GOT3 (cell line): ENCODE measurements at regions not wholly inside any gene's neighbourhood (a gene's known extent, or its start where the extent isn't known, plus 50 kb on each side); places are given as distances from the start of the nearest gene placed in this dataset.
"Not testable (repeated sequence)": the region's sequence is repeated elsewhere in the genome, so short reads cannot be mapped to it uniquely, and the experiment has no call there.

Experiments
- DNase-seq: peaks from one replicate; lab custom pipeline; 2025; ENCODE audit warnings: mixed read lengths; lab: John Stamatoyannopoulos, UW

DNA sequence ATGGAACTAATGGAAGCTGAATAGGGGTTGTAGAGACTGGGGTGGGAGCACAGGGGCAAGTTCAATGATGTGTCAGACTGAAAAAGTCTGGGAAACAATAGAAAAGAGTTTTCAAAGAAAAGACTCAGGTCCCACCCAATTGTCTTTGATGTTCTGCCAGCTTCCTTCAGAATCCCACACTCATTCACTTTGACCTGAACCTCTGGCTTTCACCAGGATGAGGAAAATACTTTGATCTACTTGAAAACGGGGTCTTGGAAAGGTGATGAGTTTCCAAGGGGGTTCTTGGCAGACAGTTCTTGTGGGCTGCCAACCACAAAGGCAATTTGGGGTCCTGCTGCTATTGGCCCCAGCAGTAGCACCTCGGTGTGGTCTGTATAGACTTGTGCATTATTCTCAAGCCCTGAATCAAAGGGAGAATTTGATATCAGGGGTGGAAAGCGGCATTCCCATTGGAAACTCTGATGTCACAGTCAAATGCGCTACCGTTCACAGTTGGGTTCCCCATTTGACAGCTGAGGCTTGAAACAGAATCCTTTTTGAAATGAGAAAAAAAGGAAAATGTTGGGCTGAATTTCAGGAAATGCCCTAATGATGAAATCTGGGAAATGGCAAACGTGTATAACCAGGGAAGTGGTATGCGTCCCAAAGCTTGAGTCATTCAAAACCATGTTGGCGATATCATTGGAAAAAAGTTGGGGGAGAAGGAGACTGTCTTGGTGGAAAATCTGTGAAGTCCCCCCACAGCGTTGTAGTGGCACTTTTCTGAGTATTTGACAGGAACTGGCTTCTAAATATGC is 229.2 kb upstream of the LRTM1 start:
- no peak for DNase-seq

DNA sequence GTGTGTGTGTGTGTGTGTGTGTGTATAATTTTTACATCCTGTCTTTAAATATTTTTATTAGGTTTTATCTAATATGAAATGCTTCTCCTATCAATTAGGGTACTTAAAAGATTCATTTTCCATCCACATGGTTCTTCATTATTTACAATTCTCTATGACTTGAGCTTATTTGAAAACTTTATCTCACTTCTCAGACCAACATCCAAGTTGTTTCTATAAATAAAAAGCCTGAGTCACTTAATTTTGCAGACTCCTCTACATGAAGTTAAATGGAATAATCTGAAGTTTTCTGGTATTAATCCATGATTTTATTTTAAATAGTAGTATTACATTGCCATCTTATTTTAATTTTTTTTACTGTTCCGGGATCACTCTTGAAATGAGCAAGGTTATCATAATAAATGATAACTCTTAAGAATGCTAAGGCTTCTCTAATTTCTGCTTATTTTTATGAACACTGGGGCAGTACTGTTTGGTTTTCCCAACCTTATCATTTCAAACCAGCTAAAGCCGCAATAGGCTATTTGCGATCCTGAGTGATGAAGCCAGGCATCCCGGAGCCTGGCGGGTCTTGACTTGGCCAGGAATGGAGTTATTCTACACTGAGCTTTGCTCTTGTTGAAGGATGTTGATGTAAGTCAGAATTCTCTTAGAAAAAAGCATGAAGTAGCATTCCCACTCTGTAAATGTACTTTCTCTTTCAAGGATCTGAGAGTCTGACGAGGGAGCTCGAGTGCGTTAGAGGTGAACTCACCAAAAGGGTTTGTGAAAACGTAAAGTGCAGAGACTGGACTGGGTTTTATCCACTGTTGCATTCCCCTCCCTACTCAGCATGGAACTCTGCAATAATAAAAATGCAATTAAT is 220.2 kb upstream of the LRTM1 start:
- DNase-seq = no peak

DNA sequence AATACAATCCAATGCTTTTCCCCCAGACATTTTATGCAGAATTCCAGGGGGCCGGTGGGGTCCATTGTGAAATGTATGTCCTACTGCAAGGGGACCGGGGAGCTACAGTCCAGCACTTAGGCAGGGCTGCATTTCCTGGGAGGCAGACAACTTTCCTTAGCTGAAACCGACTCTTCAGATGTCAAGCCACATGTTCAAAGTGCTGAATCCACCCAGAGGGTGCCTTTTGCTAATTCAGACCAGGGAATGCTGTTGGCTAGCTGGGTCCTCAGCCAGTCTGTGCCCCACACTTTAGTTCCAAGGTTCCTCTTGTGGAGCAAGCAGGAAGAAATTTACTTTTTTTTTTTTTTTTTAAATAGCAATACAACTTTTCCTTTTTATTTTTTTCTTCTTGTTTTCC is 219.5 kb upstream of the LRTM1 start:
- DNase-seq = no peak

DNA sequence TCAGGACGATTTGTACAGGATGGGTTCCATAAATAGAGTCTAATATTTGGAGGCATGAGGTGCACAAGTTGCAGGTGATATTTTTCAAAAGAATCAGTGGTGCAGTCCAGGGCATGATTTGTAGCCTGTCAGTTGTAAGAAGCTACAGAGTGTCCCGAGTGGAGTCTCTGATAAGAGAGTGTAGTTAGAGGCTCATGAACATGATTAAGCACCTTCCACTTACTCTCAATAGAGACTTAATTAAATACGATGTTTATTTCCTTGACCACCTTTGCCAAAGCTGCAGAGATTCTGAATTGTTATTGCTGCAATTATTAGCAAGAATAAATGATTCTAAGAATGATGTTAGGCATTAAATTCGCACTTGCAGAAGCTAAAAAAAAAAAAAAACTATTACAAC is 218.4 kb upstream of the LRTM1 start:
- DNase-seq = no peak

DNA sequence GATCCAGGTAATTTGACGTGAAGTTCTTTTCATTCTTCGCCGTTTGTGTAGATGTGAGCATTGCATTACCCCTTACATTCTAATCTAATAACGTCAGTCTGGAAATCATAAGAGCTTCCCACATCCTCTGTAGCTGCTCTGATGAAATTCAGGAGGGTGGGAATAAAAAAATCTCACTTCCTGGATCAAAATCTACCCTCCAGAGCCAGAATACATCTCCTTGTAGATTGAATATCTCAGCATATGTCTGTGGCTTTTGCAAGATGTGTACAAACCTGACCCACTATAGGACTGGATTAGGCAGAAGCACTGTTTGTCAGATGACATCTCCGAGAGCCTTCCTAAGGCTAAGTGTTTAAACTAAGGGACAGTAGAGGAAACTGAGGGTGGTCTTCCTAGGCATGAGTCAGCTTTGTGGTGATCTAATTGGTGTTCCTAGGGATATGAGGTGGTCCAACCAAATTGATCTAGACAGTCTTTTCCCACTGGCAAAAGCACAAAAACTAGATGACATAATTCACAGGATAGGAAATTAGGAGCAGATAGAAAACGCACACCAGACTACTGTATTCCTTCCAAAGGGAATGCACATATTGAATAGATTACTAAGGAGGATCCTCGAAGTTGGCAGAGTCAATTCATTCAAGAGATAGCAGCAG is 216.3 kb upstream of the LRTM1 start:
- no peak for DNase-seq

DNA sequence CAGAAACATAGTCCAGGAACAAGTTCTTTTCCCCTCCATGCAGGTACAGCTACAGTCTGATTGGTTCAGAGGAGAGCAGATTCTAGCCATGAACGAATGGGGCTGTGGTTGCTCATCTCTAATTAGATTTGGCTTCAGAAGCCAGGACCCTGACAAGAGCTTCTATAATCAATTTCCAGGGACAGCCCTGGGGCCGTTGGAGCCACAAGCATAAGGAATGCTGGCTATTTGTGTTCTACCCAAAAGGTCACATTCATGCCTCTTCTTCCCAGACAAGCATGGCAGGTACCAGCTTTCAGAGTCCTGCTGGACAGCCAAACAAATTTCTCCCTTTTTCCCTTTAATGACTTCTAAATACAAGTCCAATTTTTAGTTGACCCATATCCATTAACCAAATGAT is 215.5 kb upstream of the LRTM1 start:
- no peak for DNase-seq

DNA sequence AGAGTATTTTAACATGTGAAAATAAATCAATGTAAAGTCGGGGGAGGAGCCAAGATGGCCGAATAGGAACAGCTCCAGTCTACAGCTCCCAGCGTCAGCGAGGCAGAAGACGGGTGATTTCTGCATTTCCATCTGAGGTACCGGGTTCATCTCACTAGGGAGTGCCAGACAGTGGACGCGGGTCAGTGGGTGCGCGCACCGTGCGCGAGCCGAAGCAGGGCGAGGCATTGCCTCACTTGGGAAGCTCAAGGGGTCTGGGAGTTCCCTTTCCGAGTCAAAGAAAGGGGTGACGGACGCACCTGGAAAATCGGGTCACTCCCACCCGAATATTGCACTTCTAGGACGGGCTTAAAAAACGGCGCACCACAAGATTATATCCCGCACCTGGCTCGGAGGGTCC is 208.4 kb upstream of the LRTM1 start:
- DNase-seq = not testable (repeated sequence)

DNA sequence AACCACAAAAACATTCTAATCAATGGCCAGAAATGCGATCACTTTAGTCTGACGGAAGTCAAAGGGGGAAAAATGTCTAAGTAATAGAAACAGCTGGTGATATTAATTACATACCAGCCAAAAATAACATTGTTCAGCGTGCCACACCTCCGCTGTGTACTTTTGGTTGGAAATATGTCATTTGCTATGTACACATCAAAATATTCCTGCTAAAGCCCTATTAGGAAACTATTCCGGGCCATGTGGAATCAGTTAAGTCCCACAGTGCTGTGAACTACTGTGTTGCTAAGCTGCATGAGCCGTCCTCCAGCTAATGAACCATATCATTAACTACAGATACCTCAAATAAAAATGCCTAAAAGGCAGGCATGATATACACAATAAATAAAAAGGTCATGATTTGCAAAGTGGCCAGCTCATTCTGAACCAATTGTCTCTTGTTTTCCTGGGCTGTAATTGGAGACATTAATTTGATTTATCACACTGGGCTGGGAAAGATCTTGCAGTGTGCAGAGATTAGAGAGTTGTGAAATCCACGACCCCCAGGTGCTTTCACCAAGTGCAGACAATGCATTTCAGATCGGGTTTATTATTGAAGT is 200.5 kb upstream of the LRTM1 start:
- DNase-seq = no peak

DNA sequence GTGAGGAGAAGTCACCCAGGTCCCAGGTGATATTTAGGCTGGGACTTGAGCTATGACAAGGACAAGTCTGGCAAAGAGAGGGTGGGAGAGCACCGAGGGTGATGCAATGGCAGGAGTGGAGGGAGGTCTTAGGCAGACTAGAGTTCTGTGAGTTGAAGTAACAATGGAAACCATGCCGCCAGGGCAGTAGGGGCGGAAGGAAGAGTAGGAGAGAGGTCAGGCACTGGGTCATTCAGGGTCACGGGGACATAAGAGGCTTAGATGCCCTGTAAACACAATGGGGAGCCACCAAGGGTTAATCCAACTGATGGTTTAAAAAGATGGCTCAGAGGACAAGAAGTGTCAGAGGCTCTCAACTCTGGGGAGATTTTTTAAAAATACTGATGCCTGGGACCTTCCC is 199.7 kb upstream of the LRTM1 start:
- no peak for DNase-seq

DNA sequence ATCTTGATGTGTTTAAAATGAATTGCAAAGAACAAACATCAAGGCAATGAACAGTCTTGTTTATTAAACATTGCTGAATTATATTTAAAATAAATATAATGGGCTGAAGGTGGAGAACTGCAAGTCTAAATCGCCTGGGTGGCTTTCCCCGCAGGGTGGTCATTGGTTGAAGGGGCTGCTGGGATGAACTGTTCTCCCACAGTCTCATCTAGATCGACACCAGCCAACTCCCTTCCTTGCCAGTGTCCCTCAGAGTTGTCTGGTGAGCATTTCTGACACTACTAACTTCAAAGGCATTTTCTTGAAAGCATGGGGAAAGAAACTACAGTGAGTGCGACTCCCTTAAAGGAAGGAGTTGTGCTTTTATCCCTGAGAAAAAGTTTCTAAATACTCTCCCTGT is 196.5 kb upstream of the LRTM1 start:
- no peak for DNase-seq
